ENCODE measurements at regions not wholly inside any gene's neighbourhood (a gene's known extent, or its start where the extent isn't known, plus 50 kb on each side); places are given as distances from the start of the nearest gene placed in this dataset.

GRCh38 chr17:72336804-72337070 is 215.9 kb downstream of the SOX9 start:
- in situ Hi-C loops (cut with HindIII; ENCODE audit: low sequenced_read_pairs) = no loop called here

GRCh38 chr17:72338304-72338703 is 217.5 kb downstream of the SOX9 start:
- in situ Hi-C loops (cut with HindIII; ENCODE audit: low sequenced_read_pairs) = no loop called here

- in situ Hi-C loops (cut with HindIII; ENCODE audit: low sequenced_read_pairs) = no loop called here
These were observed 218.3 kb downstream of the SOX9 start for GRCh38 chr17:72338847-72339790.

GRCh38 chr17:72340836-72341235 is 220.0 kb downstream of the SOX9 start:
- in situ Hi-C loops (cut with HindIII; ENCODE audit: low sequenced_read_pairs) = no loop called here

GRCh38 chr17:72342061-72342460 is 221.2 kb downstream of the SOX9 start:
- in situ Hi-C loops (cut with HindIII; ENCODE audit: low sequenced_read_pairs) = no loop called here

- in situ Hi-C loops (cut with HindIII; ENCODE audit: low sequenced_read_pairs) = no loop called here
These were observed 222.1 kb downstream of the SOX9 start for GRCh38 chr17:72342627-72343527.

GRCh38 chr17:72343911-72344310 is 223.1 kb downstream of the SOX9 start:
- in situ Hi-C loops (cut with HindIII; ENCODE audit: low sequenced_read_pairs) = no loop called here

GRCh38 chr17:72344613-72345012 is 223.8 kb downstream of the SOX9 start:
- in situ Hi-C loops (cut with HindIII; ENCODE audit: low sequenced_read_pairs) = no loop called here

GRCh38 chr17:72345088-72345487 is 224.3 kb downstream of the SOX9 start:
- in situ Hi-C loops (cut with HindIII; ENCODE audit: low sequenced_read_pairs) = no loop called here

- in situ Hi-C loops (cut with HindIII; ENCODE audit: low sequenced_read_pairs) = no loop called here
These were observed 224.7 kb downstream of the SOX9 start for GRCh38 chr17:72345536-72345935.

GRCh38 chr17:72346306-72346705 is 225.5 kb downstream of the SOX9 start:
- in situ Hi-C loops (cut with HindIII; ENCODE audit: low sequenced_read_pairs) = no loop called here

- in situ Hi-C loops (cut with HindIII; ENCODE audit: low sequenced_read_pairs) = no loop called here
These were observed 228.2 kb downstream of the SOX9 start for GRCh38 chr17:72349011-72349410.

- in situ Hi-C loops (cut with HindIII; ENCODE audit: low sequenced_read_pairs) = no loop called here
These were observed 228.7 kb downstream of the SOX9 start for GRCh38 chr17:72349491-72349995.

- in situ Hi-C loops (cut with HindIII; ENCODE audit: low sequenced_read_pairs) = no loop called here
These were observed 229.3 kb downstream of the SOX9 start for GRCh38 chr17:72350073-72350472.

- in situ Hi-C loops (cut with HindIII; ENCODE audit: low sequenced_read_pairs) = no loop called here
These were observed 230.5 kb downstream of the SOX9 start for GRCh38 chr17:72351365-72351764.

- in situ Hi-C loops (cut with HindIII; ENCODE audit: low sequenced_read_pairs) = no loop called here
These were observed 231.1 kb downstream of the SOX9 start for GRCh38 chr17:72351884-72352346.

- in situ Hi-C loops (cut with HindIII; ENCODE audit: low sequenced_read_pairs) = no loop called here
These were observed 232.7 kb downstream of the SOX9 start for GRCh38 chr17:72353502-72353901.

GRCh38 chr17:72354071-72354470 is 233.3 kb downstream of the SOX9 start:
- in situ Hi-C loops (cut with HindIII; ENCODE audit: low sequenced_read_pairs) = no loop called here

- in situ Hi-C loops (cut with HindIII; ENCODE audit: low sequenced_read_pairs) = no loop called here
These were observed 237.0 kb downstream of the SOX9 start for GRCh38 chr17:72357764-72358365.

GRCh38 chr17:72358465-72358864 is 237.6 kb downstream of the SOX9 start:
- in situ Hi-C loops (cut with HindIII; ENCODE audit: low sequenced_read_pairs) = no loop called here

GRCh38 chr17:72359274-72359673 is 238.5 kb downstream of the SOX9 start:
- in situ Hi-C loops (cut with HindIII; ENCODE audit: low sequenced_read_pairs) = no loop called here

All from DLD1 (cell line).